B cell (primary cell): ENCODE measurements at regions not wholly inside any gene's neighbourhood (a gene's known extent, or its start where the extent isn't known, plus 50 kb on each side); places are given as distances from the start of the nearest gene placed in this dataset.

ENCODE experiments used
- ATAC-seq: fragments of 200-7000 bp; cut with Tn5 transposase; one replicate; pipeline ENCODE4 v1.10.0; 2021; ENCODE audit warnings: low read depth, mild to moderate bottlenecking, moderate number of reproducible peaks, moderate library complexity
- CTCF ChIA-PET: fragments of 350-600 bp; sonication (Branson Sonifier 250); formaldehyde crosslinking; loops from one replicate; lab custom pipeline; 2021; ENCODE audit warnings: antibody characterized with exemption, inconsistent platforms; lab: Charles Lee
- POLR2A ChIA-PET: fragments of 350-600 bp; sonication (Branson Sonifier 250); formaldehyde crosslinking; loops from one replicate; lab custom pipeline; 2021; ENCODE audit warnings: antibody characterized with exemption; lab: Charles Lee
- DNase-seq: peaks from one replicate; pipeline ENCODE4 v3.0.0; 2013
- H2AFZ ChIP-seq: 2 replicates; pipeline ENCODE4 v1.6.1; 2012; ENCODE audit warnings: mild to moderate bottlenecking, low read depth, low read length; ENCODE audit not compliant: insufficient read depth, poor library complexity, severe bottlenecking
- H3K27ac ChIP-seq, 2 donors: 1 replicate in 1 of 2; 2 replicates in 1 of 2; pipeline ENCODE4 v1.5.1; 2012 to 2013; ENCODE audit warnings: low read length in 2 of 2, mild to moderate bottlenecking in 2 of 2, moderate library complexity in 1 of 2
- H3K27me3 ChIP-seq, 4 experiments: fragments of 200-600 bp in 1 of 4; sonication (generic) in 1 of 4; replicated peaks in 1 of 4; 1 replicate in 2 of 4; 2 replicates in 2 of 4; pipeline versions ENCODE4 v1.6.1 to v1.7.0; 2013 to 2016; ENCODE audit warnings: low read length in 3 of 4, mild to moderate bottlenecking in 2 of 4, mixed read lengths in 1 of 4, moderate library complexity in 1 of 4; ENCODE audit not compliant: insufficient read depth in 4 of 4, control insufficient read depth in 3 of 4; ENCODE audit errors: control extremely low read depth in 1 of 4
- H3K36me3 ChIP-seq, 2 experiments: replicated peaks in 1 of 2; 1 replicate in 1 of 2; 2 replicates in 1 of 2; pipeline versions ENCODE4 v1.6.1 to v1.7.1; 2013; ENCODE audit warnings: low read length in 1 of 2; ENCODE audit not compliant: insufficient read depth in 2 of 2, control insufficient read depth in 1 of 2; ENCODE audit errors: control extremely low read depth in 1 of 2, extremely low read depth in 1 of 2
- H3K4me1 ChIP-seq, 2 donors: fragments of 200-600 bp in 1 of 2; sonication (generic) in 1 of 2; 1 replicate in 1 of 2; 2 replicates in 1 of 2; pipeline versions ENCODE4 v1.5.1 to v1.6.1; 2013 to 2017; ENCODE audit warnings: low read length in 2 of 2; ENCODE audit not compliant: control insufficient read depth in 2 of 2, insufficient read depth in 2 of 2
- H3K4me2 ChIP-seq: replicated peaks from 2 replicates; pipeline ENCODE3; 2012; ENCODE audit warnings: mild to moderate bottlenecking, low read depth, low read length; ENCODE audit not compliant: poor library complexity, severe bottlenecking
- H3K4me3 ChIP-seq, 5 experiments: fragments of 200-600 bp in 1 of 5; sonication (generic) in 1 of 5; 1 replicate in 3 of 5; 2 replicates in 2 of 5; pipeline versions ENCODE4 v1.5.1 to v1.7.0; 2011 to 2016; ENCODE audit warnings: low read length in 4 of 5, mild to moderate bottlenecking in 4 of 5, low read depth in 2 of 5, control low read depth in 1 of 5, moderate library complexity in 1 of 5; ENCODE audit not compliant: insufficient read depth in 1 of 5; ENCODE audit errors: control extremely low read depth in 1 of 5, extremely low read depth in 1 of 5
- H3K79me2 ChIP-seq: fragments of 200-600 bp; sonication (generic); one replicate; pipeline ENCODE4 v1.6.0; 2016; ENCODE audit warnings: low read length; ENCODE audit not compliant: control insufficient read depth, insufficient read depth
- H3K9ac ChIP-seq: fragments of 200-600 bp; sonication (generic); 2 replicates; pipeline ENCODE4 v1.6.1; 2017; ENCODE audit warnings: mild to moderate bottlenecking, low read length, moderate library complexity
- H3K9me3 ChIP-seq, 3 donors: one replicate each; pipeline versions ENCODE4 v1.6.1 to v1.7.1; 2013; ENCODE audit warnings: low read length in 2 of 3; ENCODE audit not compliant: control insufficient read depth in 2 of 3, insufficient read depth in 1 of 3; ENCODE audit errors: control extremely low read depth in 1 of 3
- H4K20me1 ChIP-seq: 2 replicates; pipeline ENCODE4 v1.6.0; 2012; ENCODE audit warnings: mild to moderate bottlenecking, low read length; ENCODE audit not compliant: insufficient read depth, control insufficient read depth, poor library complexity, severe bottlenecking
- H3K27ac Mint-ChIP-seq: one replicate; pipeline ENCODE4 v1.8.0; 2021; ENCODE audit warnings: mixed read lengths
- H3K27me3 Mint-ChIP-seq: one replicate; pipeline ENCODE4 v1.8.0; 2021; ENCODE audit warnings: mixed read lengths
- H3K4me1 Mint-ChIP-seq: one replicate; pipeline ENCODE4 v1.8.0; 2021; ENCODE audit warnings: mixed read lengths
- H3K4me3 Mint-ChIP-seq: one replicate; pipeline ENCODE4 v1.8.0; 2021; ENCODE audit warnings: mixed read lengths
- H3K9me3 Mint-ChIP-seq: one replicate; pipeline ENCODE4 v1.8.0; 2022; ENCODE audit warnings: mixed read lengths; ENCODE audit not compliant: insufficient read depth
- EZH2 ChIP-seq: IDR thresholded peaks from 2 replicates; pipeline ENCODE4 v1.6.1; 2012; ENCODE audit warnings: borderline replicate concordance, low read depth, mild to moderate bottlenecking, moderate library complexity, low read length; ENCODE audit not compliant: insufficient read depth, poor library complexity, severe bottlenecking
- WGBS: methylation state at CpG from one replicate; pipeline ENCODE4 v1.1.5; 2013; ENCODE audit warnings: missing lambda C conversion rate; ENCODE audit not compliant: insufficient coverage; 5-methylcytosine and 5-hydroxymethylcytosine counted together
- intact Hi-C: fragments of 100-400 bp; cut with micrococcal nuclease; formaldehyde crosslinking; loops from one replicate; pipeline ENCODE4 v1.10.0; 2022
- TF ChIP-seq, protein P1 (sequence below): fragments of 200-600 bp; IDR thresholded peaks from one replicate; pipeline ENCODE4 v1.8.0; 2022; ENCODE audit warnings: antibody characterized with exemption, mild to moderate bottlenecking

DNA sequence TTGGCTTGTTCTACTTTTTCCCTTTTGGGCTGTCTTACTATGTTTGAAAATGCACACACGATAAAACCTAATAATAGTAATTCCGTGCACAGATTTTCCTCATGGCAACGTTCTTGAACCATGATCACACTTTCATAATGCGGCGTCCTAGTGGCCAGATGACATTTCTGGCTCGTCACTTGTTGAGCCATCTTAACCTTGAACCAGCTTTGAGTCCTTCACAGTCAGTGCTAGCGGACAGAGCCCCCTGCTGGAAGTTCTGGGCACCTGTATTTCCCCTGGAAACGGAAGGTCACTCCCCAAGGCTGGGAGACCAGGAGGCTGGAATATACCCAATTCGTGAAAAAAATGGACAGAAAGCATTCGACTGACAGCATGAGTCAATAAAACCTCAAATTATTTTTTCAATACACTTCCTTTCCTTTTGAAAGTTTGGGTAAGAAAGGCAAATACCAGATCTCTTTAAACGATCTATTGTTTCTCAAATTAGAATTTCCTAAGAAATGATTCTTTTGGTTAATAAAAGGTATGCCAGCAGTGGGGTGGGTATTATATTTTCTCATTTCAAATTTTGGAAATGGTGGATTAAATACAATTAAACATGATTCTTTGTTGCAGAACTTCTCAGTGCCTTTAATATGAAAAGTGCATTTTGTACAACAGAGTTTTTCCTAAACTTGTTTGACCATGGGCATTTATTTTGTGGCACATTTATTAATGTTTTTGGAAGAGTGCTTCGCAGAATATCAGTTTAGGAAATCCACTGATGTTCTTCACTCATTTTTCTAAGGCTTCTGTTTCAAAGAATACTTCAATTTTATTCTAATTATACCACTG is 542.3 kb downstream of the QKI start:
- Mint-ChIP-seq H3K27me3 (peaks cover 12% of the 10 kb centered on the region), H3K4me3 (no peak overlapping the region), H3K27ac (no peak overlapping the region), H3K4me1 (no peaks in the 10 kb centered on the region), H3K9me3 (no peaks in the 10 kb centered on the region)
- intact Hi-C loops = loop anchor here (1.0 to 5.0 kb wide), 5 partner anchors 299 to 786 kb away; no protein-coding TSS in a partner anchor
- DNase-seq (peak; percentile 75), ATAC-seq (peak; percentile 88)
- Histone ChIP-seq H3K9me3 (no peaks in the 10 kb centered on the region), H3K27ac (no peak overlapping the region), H3K27me3 (peaks cover 0 to 22% (median 4%) of the 10 kb centered on the region in 4 experiments), H3K79me2 (no peaks in the 10 kb centered on the region), H3K36me3 (no peaks in the 10 kb centered on the region), H3K4me1 (peaks cover 0 to 4% of the 10 kb centered on the region in 2 donors), H3K9ac (no peak overlapping the region), H4K20me1 (no peaks in the 10 kb centered on the region), H3K4me3 (no peak overlapping the region), H2AFZ (no peak overlapping the region), H3K4me2 (peak overlapping the region; percentile 36)
- ChIA-PET POLR2A (no interaction called here), CTCF (interaction anchor here (0.6 to 4.7 kb wide), 21 partner anchors 9 to 1048 kb away, joined by 3 to 51 read pairs (median 4); no protein-coding TSS in a partner anchor)
- WGBS = 14% methylated on average over 8 of the region's 12 CpGs
- TF ChIP-seq EZH2 = no peak
- TF ChIP-seq, protein P1, sequence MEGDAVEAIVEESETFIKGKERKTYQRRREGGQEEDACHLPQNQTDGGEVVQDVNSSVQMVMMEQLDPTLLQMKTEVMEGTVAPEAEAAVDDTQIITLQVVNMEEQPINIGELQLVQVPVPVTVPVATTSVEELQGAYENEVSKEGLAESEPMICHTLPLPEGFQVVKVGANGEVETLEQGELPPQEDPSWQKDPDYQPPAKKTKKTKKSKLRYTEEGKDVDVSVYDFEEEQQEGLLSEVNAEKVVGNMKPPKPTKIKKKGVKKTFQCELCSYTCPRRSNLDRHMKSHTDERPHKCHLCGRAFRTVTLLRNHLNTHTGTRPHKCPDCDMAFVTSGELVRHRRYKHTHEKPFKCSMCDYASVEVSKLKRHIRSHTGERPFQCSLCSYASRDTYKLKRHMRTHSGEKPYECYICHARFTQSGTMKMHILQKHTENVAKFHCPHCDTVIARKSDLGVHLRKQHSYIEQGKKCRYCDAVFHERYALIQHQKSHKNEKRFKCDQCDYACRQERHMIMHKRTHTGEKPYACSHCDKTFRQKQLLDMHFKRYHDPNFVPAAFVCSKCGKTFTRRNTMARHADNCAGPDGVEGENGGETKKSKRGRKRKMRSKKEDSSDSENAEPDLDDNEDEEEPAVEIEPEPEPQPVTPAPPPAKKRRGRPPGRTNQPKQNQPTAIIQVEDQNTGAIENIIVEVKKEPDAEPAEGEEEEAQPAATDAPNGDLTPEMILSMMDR = peak; percentile 97

DNA sequence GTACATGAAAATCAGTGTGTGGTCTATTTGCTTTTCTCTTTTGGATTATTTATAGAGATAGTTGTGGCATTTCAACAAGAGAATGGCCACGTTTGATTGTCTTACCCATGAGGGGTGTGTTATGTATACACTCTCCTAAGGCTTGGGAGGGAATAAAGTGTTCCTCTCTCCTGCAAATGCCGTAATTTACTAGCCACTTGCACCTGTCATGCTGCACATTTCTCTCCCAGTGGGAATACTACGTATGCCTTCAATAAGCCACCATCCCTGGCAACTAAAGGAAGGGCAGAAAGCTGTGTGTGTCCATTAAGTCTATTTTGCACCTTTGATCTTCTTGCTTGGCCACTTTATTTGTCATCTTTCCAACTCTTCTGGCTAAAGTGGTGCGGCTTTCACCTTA is 541.2 kb downstream of the QKI start:
- intact Hi-C loops = loop anchor here (1.0 to 5.0 kb wide), 5 partner anchors 298 to 785 kb away; no protein-coding TSS in a partner anchor
- Mint-ChIP-seq H3K4me1 (no peaks in the 10 kb centered on the region), H3K27ac (no peak overlapping the region), H3K9me3 (no peaks in the 10 kb centered on the region), H3K4me3 (no peak overlapping the region), H3K27me3 (peaks cover 19% of the 10 kb centered on the region)
- TF ChIP-seq, protein P1 = no peak
- H4K20me1 ChIP-seq = no peaks in the 10 kb centered on the region
- no peak overlapping the region for H3K4me2 ChIP-seq
- H3K9me3 ChIP-seq = no peaks in the 10 kb centered on the region
- 75% methylated on average over 1 of the region's 4 CpGs for whole genome bisulfite sequencing
- no peaks in the 10 kb centered on the region for H3K79me2 ChIP-seq
- H3K36me3 ChIP-seq = no peaks in the 10 kb centered on the region
- ChIA-PET POLR2A (no interaction called here), CTCF (interaction anchor here (0.7 to 4.7 kb wide), 12 partner anchors 8 to 788 kb away, joined by 3 to 51 read pairs (median 4); no protein-coding TSS in a partner anchor)
- H3K27me3 ChIP-seq = peaks cover 0 to 22% (median 4%) of the 10 kb centered on the region in 4 experiments
- DNase-seq (no peak), ATAC-seq (no peak)
- no peak overlapping the region for H3K9ac ChIP-seq
- H2AFZ ChIP-seq = no peak overlapping the region
- no peak overlapping the region for H3K4me3 ChIP-seq
- no peak overlapping the region for H3K27ac ChIP-seq
- H3K4me1 ChIP-seq = peaks cover 0 to 4% of the 10 kb centered on the region in 2 donors
